Mesothelial cell of epicardium (in vitro differentiated cells): ENCODE measurements at regions not wholly inside any gene's neighbourhood (a gene's known extent, or its start where the extent isn't known, plus 50 kb on each side); places are given as distances from the start of the nearest gene placed in this dataset.
A peak's percentile ranks its signal among the peaks of the same experiment; 100 is the strongest.

Experiments
- DNase-seq, 2 experiments: peaks; one replicate each; pipeline ENCODE4 v3.0.0; 2021; ENCODE audit warnings: low spot score in 2 of 2; ENCODE audit not compliant: unreplicated experiment in 2 of 2
- H3K27ac Mint-ChIP-seq: 2 replicates; pipeline ENCODE4 v1.8.0; 2021; ENCODE audit warnings: mixed read lengths
- H3K27me3 Mint-ChIP-seq: 2 replicates; pipeline ENCODE4 v1.8.0; 2021; ENCODE audit warnings: low read depth, mixed read lengths
- H3K36me3 Mint-ChIP-seq: 2 replicates; pipeline ENCODE4 v1.8.0; 2021; ENCODE audit warnings: mixed read lengths
- H3K4me1 Mint-ChIP-seq: 2 replicates; pipeline ENCODE4 v1.8.0; 2021; ENCODE audit warnings: mixed read lengths
- H3K4me3 Mint-ChIP-seq: 2 replicates; pipeline ENCODE4 v1.8.0; 2021; ENCODE audit warnings: mild to moderate bottlenecking, moderate library complexity, mixed read lengths
- H3K9me3 Mint-ChIP-seq: 2 replicates; pipeline ENCODE4 v1.8.0; 2021; ENCODE audit warnings: mixed read lengths
- CTCF ChIP-seq: fragments of 200-600 bp; sonication (generic); IDR thresholded peaks from one replicate; pipeline ENCODE4 v1.5.0; 2021; ENCODE audit warnings: antibody characterized with exemption; ENCODE audit not compliant: unreplicated experiment

GRCh38 chr5:17801595-17801994 lies 167.3 kb downstream of the TAF11L14 start:
- Mint-ChIP-seq H3K36me3 (no peaks in the 10 kb centered on the region), H3K27ac (no peak overlapping the region), H3K4me3 (no peak overlapping the region), H3K27me3 (peaks cover 7% of the 10 kb centered on the region), H3K9me3 (no peaks in the 10 kb centered on the region), H3K4me1 (peaks cover 24% of the 10 kb centered on the region)
- DNase-seq = no peak
- TF ChIP-seq CTCF = no peak

GRCh38 chr5:17802256-17802655 lies 168.0 kb downstream of the TAF11L14 start:
- Mint-ChIP-seq H3K4me1 (peaks cover 21% of the 10 kb centered on the region), H3K27ac (no peak overlapping the region), H3K36me3 (no peaks in the 10 kb centered on the region), H3K9me3 (no peaks in the 10 kb centered on the region), H3K4me3 (no peak overlapping the region), H3K27me3 (peaks cover 7% of the 10 kb centered on the region)
- TF ChIP-seq CTCF = no peak
- DNase-seq = no peak

- no peak for TF ChIP-seq CTCF
- Mint-ChIP-seq H3K4me1 (peaks cover 14% of the 10 kb centered on the region), H3K4me3 (no peak overlapping the region), H3K36me3 (no peaks in the 10 kb centered on the region), H3K27me3 (peaks cover 11% of the 10 kb centered on the region), H3K9me3 (no peaks in the 10 kb centered on the region), H3K27ac (no peak overlapping the region)
- no peak for DNase-seq
Measured at GRCh38 chr5:17803971-17804370, 169.7 kb downstream of the TAF11L14 start.

- Mint-ChIP-seq H3K27ac (peak overlapping the region; percentile 47), H3K36me3 (no peaks in the 10 kb centered on the region), H3K4me1 (peaks cover 14% of the 10 kb centered on the region), H3K27me3 (peaks cover 11% of the 10 kb centered on the region), H3K4me3 (no peak overlapping the region), H3K9me3 (no peaks in the 10 kb centered on the region)
- no peak for TF ChIP-seq CTCF
- no peak for DNase-seq
Measured at GRCh38 chr5:17805227-17805825, 171.1 kb downstream of the TAF11L14 start.

GRCh38 chr5:17806818-17807468 lies 172.7 kb downstream of the TAF11L14 start:
- H3K9me3 Mint-ChIP-seq = no peaks in the 10 kb centered on the region
- H3K4me3 Mint-ChIP-seq = no peak overlapping the region
- H3K36me3 Mint-ChIP-seq = no peaks in the 10 kb centered on the region
- no peak for DNase-seq
- peaks cover 14% of the 10 kb centered on the region for H3K27me3 Mint-ChIP-seq
- H3K4me1 Mint-ChIP-seq = peaks cover 14% of the 10 kb centered on the region
- TF ChIP-seq CTCF = no peak
- H3K27ac Mint-ChIP-seq = no peak overlapping the region
